Hematopoietic multipotent progenitor cell (in vitro differentiated cells): ENCODE measurements at regions not wholly inside any gene's neighbourhood (a gene's known extent, or its start where the extent isn't known, plus 50 kb on each side); places are given as distances from the start of the nearest gene placed in this dataset.

Experiments used
- DNase-seq, 3 donors: peaks; one replicate each; pipeline ENCODE4 v3.0.0-alpha.2; 2011 to 2015; ENCODE audit warnings: low read depth in 2 of 3, low spot score in 2 of 3

DNA sequence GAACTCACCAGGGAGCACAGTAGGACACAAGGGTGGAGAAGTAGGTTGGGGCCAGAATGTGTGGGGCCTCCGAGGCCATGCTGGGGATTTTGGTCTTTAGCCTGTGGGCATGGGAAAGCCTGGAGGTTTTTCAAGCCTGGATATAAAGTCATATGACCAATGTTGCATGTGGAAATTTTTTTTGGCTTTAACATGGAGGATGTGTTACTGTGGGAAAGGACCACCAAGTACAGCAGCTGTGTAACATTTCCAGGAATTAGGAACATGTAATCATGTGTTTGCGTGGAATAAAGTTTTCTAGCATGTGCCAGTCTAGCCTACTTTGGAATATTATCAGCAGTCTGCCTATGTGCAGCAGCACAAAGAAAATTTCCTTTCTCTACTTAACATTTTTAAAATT lies 78.5 kb downstream of the TNFSF18 start:
- no peak for DNase-seq

DNA sequence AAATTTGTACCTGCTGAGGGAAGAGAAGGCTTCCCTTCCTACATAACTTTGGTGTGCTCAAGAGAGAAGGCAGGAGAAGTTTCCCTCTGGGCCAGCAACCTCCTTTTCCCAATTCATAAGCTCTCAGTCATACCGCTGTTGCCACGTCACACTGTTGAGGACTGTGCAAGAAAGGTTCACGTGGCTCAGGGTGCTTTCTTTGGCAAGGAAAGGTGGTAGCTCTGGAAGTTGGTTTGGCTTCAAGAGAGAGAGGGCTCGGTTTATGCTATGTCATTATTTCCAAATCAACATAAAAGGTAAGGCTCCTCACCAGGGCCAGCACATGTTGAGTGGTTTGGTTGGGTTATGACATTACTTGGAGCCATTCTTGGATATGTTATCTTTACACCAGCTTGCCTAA lies 77.3 kb downstream of the TNFSF18 start:
- no peak for DNase-seq

DNA sequence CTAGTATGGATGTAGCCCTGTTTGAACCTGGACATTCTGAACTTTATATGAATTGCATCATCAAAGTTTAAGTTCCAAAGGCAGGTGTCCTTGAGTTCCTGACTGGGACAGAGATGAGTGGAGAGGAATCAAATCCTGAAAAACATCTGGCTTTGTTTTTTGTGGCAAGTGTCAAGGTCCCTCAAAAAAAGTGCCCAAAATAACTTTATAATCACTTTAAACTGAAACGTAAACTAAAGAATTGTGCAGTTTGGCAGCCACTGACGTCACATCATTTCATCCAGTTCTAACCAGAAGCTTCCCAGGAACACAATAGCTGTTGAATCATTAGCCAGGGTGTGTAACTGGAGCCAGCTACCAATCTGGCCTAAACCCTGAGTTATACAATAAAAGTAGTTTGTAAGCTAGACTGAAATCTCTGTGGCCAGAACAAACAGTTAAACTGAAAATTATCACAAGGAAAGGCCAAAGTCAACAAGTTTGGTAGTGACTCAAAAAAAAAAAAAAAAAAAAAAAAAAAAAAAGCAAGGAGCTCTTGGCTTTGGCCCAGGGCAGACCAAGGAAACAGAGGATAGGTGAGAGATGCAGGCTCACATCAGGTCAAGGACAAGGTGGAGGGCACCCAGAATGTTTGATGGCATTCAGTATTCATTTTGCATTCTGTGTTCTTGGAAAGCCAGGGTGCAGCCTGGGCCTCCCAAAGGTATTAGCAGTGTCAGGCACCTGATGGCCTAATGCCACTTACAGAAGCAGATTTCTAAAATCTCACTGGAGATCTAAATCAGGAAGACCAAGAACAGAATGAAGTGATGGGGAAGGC lies 74.3 kb downstream of the TNFSF18 start:
- no peak for DNase-seq

DNA sequence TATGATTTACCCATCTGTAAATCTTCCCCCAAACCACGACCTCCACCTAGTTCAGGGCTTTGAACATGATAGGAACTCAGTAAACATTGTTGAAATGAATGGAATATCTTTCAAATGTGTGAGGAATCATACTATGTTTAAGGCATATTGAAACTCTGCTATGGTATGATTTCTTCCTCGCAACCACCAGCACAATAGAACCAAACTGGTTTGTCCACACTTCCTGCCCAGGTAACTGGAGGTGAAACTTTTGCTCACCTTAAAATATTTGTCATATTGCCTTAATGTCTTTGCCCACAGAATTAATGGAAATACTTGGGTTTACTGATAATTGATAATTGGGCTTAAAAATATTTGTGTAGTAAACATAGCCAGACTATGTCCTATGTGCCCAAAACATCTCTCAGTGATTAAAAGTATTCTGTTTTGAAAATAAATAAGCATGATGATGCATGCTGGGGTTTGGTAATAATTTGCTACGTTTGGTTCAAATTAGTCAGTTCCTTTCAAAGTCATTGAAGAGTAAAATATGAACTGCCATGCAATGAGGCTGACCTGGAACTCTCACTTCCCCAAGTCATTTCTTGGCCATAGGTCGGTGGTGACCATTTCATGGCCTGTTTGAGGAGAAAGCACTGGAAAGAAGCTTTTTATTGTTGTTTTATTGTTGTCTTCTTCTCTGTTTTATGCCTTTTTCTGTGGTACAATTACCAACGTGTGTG lies 73.3 kb downstream of the TNFSF18 start:
- DNase-seq = no peak

DNA sequence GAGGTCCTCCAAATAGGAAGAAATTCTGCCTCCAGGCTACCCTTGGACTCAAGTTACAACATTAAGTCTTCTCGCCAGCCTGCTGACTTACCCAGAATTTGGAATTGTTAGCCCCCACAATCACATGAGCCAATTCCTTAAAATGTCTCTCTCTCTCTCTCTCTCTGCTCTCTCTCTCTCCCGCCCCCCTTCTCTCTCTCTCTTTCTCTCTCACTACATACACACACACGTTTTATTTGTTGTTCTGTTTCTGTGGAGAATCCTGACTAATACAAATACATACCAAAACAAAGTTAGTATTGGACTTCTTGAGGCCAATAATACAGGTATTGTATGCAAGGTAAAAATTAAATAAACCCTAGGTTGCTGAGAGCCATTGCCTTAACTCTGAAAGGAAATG lies 72.1 kb downstream of the TNFSF18 start:
- no peak for DNase-seq

DNA sequence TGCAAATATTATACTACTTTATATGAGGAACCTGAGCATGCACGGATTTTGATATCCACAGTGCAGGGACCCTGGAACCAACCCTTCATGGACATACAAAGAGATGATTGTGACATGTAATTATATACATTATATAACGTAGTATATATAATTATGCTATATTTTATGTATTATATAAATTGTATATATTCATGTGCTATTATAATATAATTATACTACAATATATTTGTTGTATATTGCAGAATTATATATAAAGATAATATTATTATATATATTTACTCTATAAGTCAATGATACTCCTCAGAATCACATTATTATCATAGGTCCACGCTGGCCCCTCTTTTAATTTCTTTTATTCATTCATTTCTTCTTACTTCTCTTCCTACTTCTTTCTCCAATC lies 70.9 kb downstream of the TNFSF18 start:
- no peak for DNase-seq

DNA sequence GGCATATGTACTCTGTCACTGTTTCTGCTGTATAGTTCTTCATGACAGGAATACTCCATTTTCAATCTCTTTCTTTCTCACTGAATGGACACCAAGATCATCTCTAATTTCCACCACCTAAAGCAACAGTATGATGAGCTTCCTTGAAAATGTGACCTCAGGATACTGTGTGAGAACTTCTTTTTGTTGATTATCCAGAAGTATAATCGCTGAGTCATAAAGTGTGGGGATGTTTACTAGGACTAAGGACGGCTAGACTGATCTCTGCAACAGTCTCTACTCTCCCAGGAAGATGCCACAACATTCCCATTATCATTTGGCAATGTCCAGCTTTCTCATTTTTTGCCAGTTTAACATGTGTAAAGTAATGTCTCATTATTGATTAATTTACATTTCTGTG lies 70.3 kb downstream of the TNFSF18 start:
- no peak for DNase-seq

DNA sequence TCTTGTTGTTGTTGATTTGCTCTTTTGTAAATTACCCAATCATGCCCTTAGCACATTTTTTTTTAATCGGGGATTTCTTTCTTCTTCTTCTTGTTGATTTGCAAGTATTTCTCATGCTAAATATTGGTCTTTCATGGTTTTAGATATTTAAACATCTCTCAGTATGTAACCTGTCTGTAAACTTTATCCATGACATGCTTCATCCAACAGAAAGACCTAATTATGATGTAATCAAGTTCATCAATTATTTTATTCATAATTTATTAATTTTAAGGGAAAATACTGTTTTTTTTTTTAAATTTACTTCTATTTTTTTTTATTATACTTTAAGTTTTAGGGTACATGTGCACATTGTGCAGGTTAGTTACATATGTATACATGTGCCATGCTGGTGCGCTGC lies 69.8 kb downstream of the TNFSF18 start:
- DNase-seq = no peak
